Natural killer cell (primary cell): ENCODE measurements at regions not wholly inside any gene's neighbourhood (a gene's known extent, or its start where the extent isn't known, plus 50 kb on each side); places are given as distances from the start of the nearest gene placed in this dataset.

Experiments
- ATAC-seq, 3 donors: fragments of 150-1000 bp in 2 of 3; fragments of 200-7000 bp in 1 of 3; cut with Tn5 transposase; 1 replicate in 1 of 3; 2 replicates in 2 of 3; pipeline ENCODE4 v1.10.0; 2021; ENCODE audit warnings: mild to moderate bottlenecking in 2 of 3, moderate library complexity in 2 of 3
- DNase-seq, 2 donors: peaks; one replicate each; pipeline versions ENCODE4 v3.0.0 to v3.0.0-alpha.2; 2013 to 2021; ENCODE audit warnings: mixed read lengths in 1 of 2
- H3K27ac ChIP-seq: one replicate; pipeline ENCODE4 v1.5.1; 2013; ENCODE audit warnings: mild to moderate bottlenecking, low read length
- H3K27me3 ChIP-seq: one replicate; pipeline ENCODE4 v1.6.1; 2013; ENCODE audit warnings: low read length; ENCODE audit not compliant: control insufficient read depth, insufficient read depth
- H3K36me3 ChIP-seq: one replicate; pipeline ENCODE4 v1.6.1; 2013; ENCODE audit warnings: low read length; ENCODE audit not compliant: control insufficient read depth, insufficient read depth
- H3K4me1 ChIP-seq: one replicate; pipeline ENCODE4 v1.6.1; 2013; ENCODE audit warnings: low read length; ENCODE audit not compliant: control insufficient read depth, insufficient read depth
- H3K4me3 ChIP-seq: one replicate; pipeline ENCODE4 v1.5.1; 2013; ENCODE audit warnings: low read length
- H3K9me3 ChIP-seq: one replicate; pipeline ENCODE4 v1.6.1; 2013; ENCODE audit warnings: low read length; ENCODE audit not compliant: control insufficient read depth, insufficient read depth
- H3K27ac Mint-ChIP-seq, 2 donors: one replicate each; pipeline ENCODE4 v1.8.0; 2022; ENCODE audit warnings: mild to moderate bottlenecking in 2 of 2, mixed read lengths in 2 of 2, moderate library complexity in 1 of 2
- H3K27me3 Mint-ChIP-seq, 2 donors: one replicate each; pipeline ENCODE4 v1.8.0; 2022; ENCODE audit warnings: low read depth in 2 of 2, mixed read lengths in 2 of 2
- H3K36me3 Mint-ChIP-seq: one replicate; pipeline ENCODE4 v1.8.0; 2022; ENCODE audit warnings: mixed read lengths
- H3K4me1 Mint-ChIP-seq, 2 donors: one replicate each; pipeline ENCODE4 v1.8.0; 2022; ENCODE audit warnings: mixed read lengths in 2 of 2
- H3K4me3 Mint-ChIP-seq: one replicate; pipeline ENCODE4 v1.8.0; 2022; ENCODE audit warnings: mild to moderate bottlenecking, moderate library complexity, mixed read lengths
- H3K9me3 Mint-ChIP-seq, 2 donors: one replicate each; pipeline ENCODE4 v1.8.0; 2022; ENCODE audit warnings: mixed read lengths in 2 of 2
- whole genome bisulfite sequencing: methylation state at CpG from one replicate; pipeline ENCODE4 v1.1.7; 2013; ENCODE audit warnings: missing lambda C conversion rate; ENCODE audit not compliant: insufficient coverage; 5-methylcytosine and 5-hydroxymethylcytosine counted together
- intact Hi-C: fragments of 100-400 bp; cut with micrococcal nuclease; formaldehyde crosslinking; loops from one replicate; pipeline ENCODE4 v1.14.2; 2022
- TF ChIP-seq, protein P1 (sequence below): fragments of 200-600 bp; IDR thresholded peaks from one replicate; pipeline ENCODE4 v1.8.0; 2022; ENCODE audit warnings: antibody characterized with exemption

DNA sequence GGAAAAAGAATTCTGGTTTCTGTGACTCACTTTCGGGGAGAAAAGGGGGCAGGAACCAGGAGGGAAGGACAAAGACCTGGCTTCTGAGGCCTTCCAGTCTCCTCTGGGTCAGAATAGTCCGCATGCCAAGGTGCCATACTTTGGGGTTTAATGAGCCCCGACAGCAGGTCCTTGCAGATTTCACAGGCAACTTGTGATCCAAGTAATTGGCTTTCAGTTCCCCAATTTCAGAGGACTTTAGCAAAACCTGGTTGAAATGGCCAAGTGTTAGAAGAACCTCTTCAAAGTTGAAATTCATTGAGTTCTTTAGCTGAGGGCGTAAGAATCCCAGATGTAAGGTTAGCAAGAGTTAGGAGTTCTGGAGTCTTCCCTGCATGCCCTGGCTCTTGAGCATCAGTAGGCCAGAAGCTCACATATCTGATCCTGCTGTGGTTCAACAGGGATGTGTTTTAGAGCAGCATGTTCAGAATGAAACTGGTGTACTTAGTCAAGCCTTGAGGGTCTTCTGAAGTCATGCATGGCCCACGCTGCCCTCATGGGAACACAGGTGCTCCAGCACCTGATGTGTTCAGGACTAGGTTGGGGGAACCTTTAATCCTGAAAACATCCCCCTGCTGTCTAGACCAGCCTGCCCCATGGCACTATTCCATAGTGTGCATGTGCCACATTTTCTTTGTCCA, 143.0 kb downstream of the NUP35 start:
- Mint-ChIP-seq H3K4me1 (no peaks in the 10 kb centered on the region), H3K4me3 (no peak overlapping the region), H3K9me3 (peaks cover 7 to 13% of the 10 kb centered on the region in 2 donors), H3K36me3 (no peaks in the 10 kb centered on the region), H3K27me3 (no peaks in the 10 kb centered on the region), H3K27ac (no peak overlapping the region)
- Histone ChIP-seq H3K4me3 (no peak overlapping the region), H3K27me3 (peaks cover 2% of the 10 kb centered on the region), H3K36me3 (no peaks in the 10 kb centered on the region), H3K9me3 (peaks cover 7% of the 10 kb centered on the region), H3K4me1 (no peaks in the 10 kb centered on the region), H3K27ac (no peak overlapping the region)
- intact Hi-C loops, result no loop called here
- 88% methylated on average over 5 of the region's 5 CpGs for WGBS
- DNase-seq (no peak), ATAC-seq (no peak)
- TF ChIP-seq, protein P1, sequence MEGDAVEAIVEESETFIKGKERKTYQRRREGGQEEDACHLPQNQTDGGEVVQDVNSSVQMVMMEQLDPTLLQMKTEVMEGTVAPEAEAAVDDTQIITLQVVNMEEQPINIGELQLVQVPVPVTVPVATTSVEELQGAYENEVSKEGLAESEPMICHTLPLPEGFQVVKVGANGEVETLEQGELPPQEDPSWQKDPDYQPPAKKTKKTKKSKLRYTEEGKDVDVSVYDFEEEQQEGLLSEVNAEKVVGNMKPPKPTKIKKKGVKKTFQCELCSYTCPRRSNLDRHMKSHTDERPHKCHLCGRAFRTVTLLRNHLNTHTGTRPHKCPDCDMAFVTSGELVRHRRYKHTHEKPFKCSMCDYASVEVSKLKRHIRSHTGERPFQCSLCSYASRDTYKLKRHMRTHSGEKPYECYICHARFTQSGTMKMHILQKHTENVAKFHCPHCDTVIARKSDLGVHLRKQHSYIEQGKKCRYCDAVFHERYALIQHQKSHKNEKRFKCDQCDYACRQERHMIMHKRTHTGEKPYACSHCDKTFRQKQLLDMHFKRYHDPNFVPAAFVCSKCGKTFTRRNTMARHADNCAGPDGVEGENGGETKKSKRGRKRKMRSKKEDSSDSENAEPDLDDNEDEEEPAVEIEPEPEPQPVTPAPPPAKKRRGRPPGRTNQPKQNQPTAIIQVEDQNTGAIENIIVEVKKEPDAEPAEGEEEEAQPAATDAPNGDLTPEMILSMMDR, result no peak

DNA sequence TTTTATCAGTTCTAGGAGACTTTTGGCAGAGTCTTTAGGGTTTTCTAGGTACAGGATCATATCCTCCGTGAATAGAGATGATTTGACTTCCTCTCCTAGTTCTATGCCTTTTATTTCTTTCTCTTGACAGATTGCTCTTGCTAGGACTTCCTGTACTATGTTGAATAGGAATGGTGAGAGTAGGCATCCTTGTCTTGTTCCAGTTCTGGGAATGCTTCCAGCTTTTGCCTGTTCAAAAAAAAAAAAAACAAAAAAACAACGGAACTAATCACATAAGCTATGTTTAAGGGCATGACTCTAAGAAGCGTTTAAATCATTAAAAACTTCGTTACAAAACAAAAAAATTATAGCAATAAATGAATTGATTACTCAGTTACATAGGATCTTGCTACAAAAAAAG, 145.7 kb downstream of the NUP35 start:
- H3K36me3 ChIP-seq, result no peaks in the 10 kb centered on the region
- no peak overlapping the region for H3K4me3 Mint-ChIP-seq
- H3K27ac ChIP-seq, result no peak overlapping the region
- WGBS, result 100% methylated on average over 1 of the region's 4 CpGs
- H3K27ac Mint-ChIP-seq, result no peak overlapping the region
- no peaks in the 10 kb centered on the region for H3K9me3 ChIP-seq
- H3K9me3 Mint-ChIP-seq, result peaks cover 5 to 16% of the 10 kb centered on the region in 2 donors
- ATAC-seq (no peak), DNase-seq (no peak)
- H3K36me3 Mint-ChIP-seq, result no peaks in the 10 kb centered on the region
- H3K4me3 ChIP-seq, result no peak overlapping the region
- no peaks in the 10 kb centered on the region for H3K4me1 Mint-ChIP-seq
- no peaks in the 10 kb centered on the region for H3K27me3 Mint-ChIP-seq
- TF ChIP-seq, protein P1, result no peak
- no peaks in the 10 kb centered on the region for H3K27me3 ChIP-seq
- intact Hi-C loops, result no loop called here
- no peaks in the 10 kb centered on the region for H3K4me1 ChIP-seq

DNA sequence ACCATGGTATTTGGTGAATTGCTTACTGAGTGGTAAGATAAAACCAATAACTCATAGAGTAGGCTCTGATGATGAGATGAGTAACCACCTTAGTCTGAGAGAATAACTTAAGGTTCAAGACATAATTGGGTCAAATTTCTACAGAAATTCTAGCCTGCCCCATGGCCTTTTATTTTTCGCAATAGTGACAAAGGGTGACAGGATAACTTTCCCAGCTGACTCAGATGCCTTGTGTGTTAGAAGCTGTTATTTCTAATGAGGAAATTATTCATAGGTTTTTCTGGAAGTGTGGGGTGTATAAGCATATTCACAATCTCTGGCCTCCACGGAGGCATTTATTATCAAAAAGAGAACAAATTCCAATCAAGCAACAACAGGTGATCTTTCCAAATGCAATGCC, 159.0 kb downstream of the NUP35 start:
- Mint-ChIP-seq H3K27me3 (no peaks in the 10 kb centered on the region), H3K4me1 (no peaks in the 10 kb centered on the region), H3K27ac (no peak overlapping the region), H3K4me3 (no peak overlapping the region), H3K36me3 (no peaks in the 10 kb centered on the region), H3K9me3 (peaks cover 3 to 8% of the 10 kb centered on the region in 2 donors)
- H3K27ac ChIP-seq, result no peak overlapping the region
- ATAC-seq, result no peak
- no peak for DNase-seq
- H3K27me3 ChIP-seq, result no peaks in the 10 kb centered on the region
- H3K9me3 ChIP-seq, result no peaks in the 10 kb centered on the region
- TF ChIP-seq, protein P1, result no peak
- no peaks in the 10 kb centered on the region for H3K4me1 ChIP-seq
- H3K36me3 ChIP-seq, result no peaks in the 10 kb centered on the region
- WGBS, result 90% methylated on average over 2 of the region's 2 CpGs
- H3K4me3 ChIP-seq, result no peak overlapping the region
- intact Hi-C loops, result no loop called here

DNA sequence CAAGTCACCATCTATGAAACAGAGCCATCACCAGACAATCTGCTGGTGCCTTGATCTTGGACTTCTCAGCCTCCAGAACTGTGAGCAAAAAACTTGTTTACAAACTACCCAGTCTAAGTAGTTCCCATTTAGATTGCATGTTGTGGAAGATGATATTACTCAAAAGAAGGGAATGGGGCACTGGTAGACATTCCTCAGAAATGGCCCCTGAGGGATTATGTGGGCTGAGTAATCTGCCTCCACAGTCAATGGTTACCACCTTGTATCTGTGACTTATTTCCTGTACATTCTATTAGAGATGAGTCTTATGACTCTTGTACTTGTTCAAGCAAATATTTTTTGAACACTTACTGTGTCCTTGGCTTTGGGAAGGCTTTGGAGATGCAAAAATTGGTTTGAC, 160.4 kb downstream of the NUP35 start:
- Histone ChIP-seq H3K36me3 (no peaks in the 10 kb centered on the region), H3K9me3 (no peaks in the 10 kb centered on the region), H3K4me3 (no peak overlapping the region), H3K27me3 (no peaks in the 10 kb centered on the region), H3K4me1 (no peaks in the 10 kb centered on the region), H3K27ac (no peak overlapping the region)
- intact Hi-C loops, result no loop called here
- Mint-ChIP-seq H3K36me3 (no peaks in the 10 kb centered on the region), H3K27ac (no peak overlapping the region), H3K27me3 (no peaks in the 10 kb centered on the region), H3K9me3 (peaks cover 3 to 13% of the 10 kb centered on the region in 2 donors), H3K4me3 (no peak overlapping the region), H3K4me1 (no peaks in the 10 kb centered on the region)
- DNase-seq (no peak), ATAC-seq (no peak)
- TF ChIP-seq, protein P1, result no peak
